ENCODE measurements at regions not wholly inside any gene's neighbourhood (a gene's known extent, or its start where the extent isn't known, plus 50 kb on each side); places are given as distances from the start of the nearest gene placed in this dataset.
"Not testable (repeated sequence)": the region's sequence is repeated elsewhere in the genome, so short reads cannot be mapped to it uniquely, and the experiment has no call there.

GRCh38 chr1:213512316-213512715, 461.3 kb downstream of the RPS6KC1 start:
- TF ChIP-seq CTCF (IDR thresholded peaks at IDR 0.05; ENCODE audit: extremely low read depth, insufficient read depth, missing control alignments): no peak
- no peak for DNase-seq (ENCODE audit: low spot score)
- in situ Hi-C loops (cut with MboI; ENCODE audit: low pct_unique_long_range_greater_than_20kb, low sequenced_read_pairs, unreplicated experiment): no loop called here

- no peak for DNase-seq (ENCODE audit: low spot score)
- in situ Hi-C loops (cut with MboI; ENCODE audit: low pct_unique_long_range_greater_than_20kb, low sequenced_read_pairs, unreplicated experiment): no loop called here
- no peak for TF ChIP-seq CTCF (IDR thresholded peaks at IDR 0.05; ENCODE audit: extremely low read depth, insufficient read depth, missing control alignments)
These were observed 462.0 kb downstream of the RPS6KC1 start for GRCh38 chr1:213513006-213513405.

- in situ Hi-C loops (cut with MboI; ENCODE audit: low pct_unique_long_range_greater_than_20kb, low sequenced_read_pairs, unreplicated experiment); DNase-seq (ENCODE audit: low spot score): not testable (repeated sequence)
These were observed 463.6 kb downstream of the RPS6KC1 start for GRCh38 chr1:213514408-213515179.

GRCh38 chr1:213519098-213519497, 468.1 kb downstream of the RPS6KC1 start:
- DNase-seq (ENCODE audit: low spot score): no peak
- in situ Hi-C loops (cut with MboI; ENCODE audit: low pct_unique_long_range_greater_than_20kb, low sequenced_read_pairs, unreplicated experiment): no loop called here
- TF ChIP-seq CTCF (IDR thresholded peaks at IDR 0.05; ENCODE audit: extremely low read depth, insufficient read depth, missing control alignments): no peak

- in situ Hi-C loops (cut with MboI; ENCODE audit: low pct_unique_long_range_greater_than_20kb, low sequenced_read_pairs, unreplicated experiment): no loop called here
- TF ChIP-seq CTCF (IDR thresholded peaks at IDR 0.05; ENCODE audit: extremely low read depth, insufficient read depth, missing control alignments): no peak
- DNase-seq (ENCODE audit: low spot score): no peak
These were observed 466.6 kb upstream of the PROX1 start for GRCh38 chr1:213521206-213521605.

GRCh38 chr1:213523781-213524398, 463.9 kb upstream of the PROX1 start:
- TF ChIP-seq CTCF (IDR thresholded peaks at IDR 0.05; ENCODE audit: extremely low read depth, insufficient read depth, missing control alignments): no peak
- in situ Hi-C loops (cut with MboI; ENCODE audit: low pct_unique_long_range_greater_than_20kb, low sequenced_read_pairs, unreplicated experiment): no loop called here

GRCh38 chr1:213526306-213526705, 461.5 kb upstream of the PROX1 start:
- no peak for DNase-seq (ENCODE audit: low spot score)
- in situ Hi-C loops (cut with MboI; ENCODE audit: low pct_unique_long_range_greater_than_20kb, low sequenced_read_pairs, unreplicated experiment): no loop called here
- no peak for TF ChIP-seq CTCF (IDR thresholded peaks at IDR 0.05; ENCODE audit: extremely low read depth, insufficient read depth, missing control alignments)

More at GRCh38 chr1:213523781-213524398, 463.9 kb upstream of the PROX1 start:
- no peak for DNase-seq (ENCODE audit: low spot score)
